Natural killer cell treated with Interleukin-12 subunit alpha and Interleukin-12 subunit beta and Interleukin-15 and Interleukin-18, amount 100 ng/mL, for 72 hours (primary cell): ENCODE measurements at regions not wholly inside any gene's neighbourhood (a gene's known extent, or its start where the extent isn't known, plus 50 kb on each side); places are given as distances from the start of the nearest gene placed in this dataset.
A peak's percentile ranks its signal among the peaks of the same experiment; 100 is the strongest.

ENCODE experiments used
- ATAC-seq, 2 donors: fragments of 150-1000 bp; cut with Tn5 transposase in 1 of 2; sonication (Bioruptor Pico), chemical (Tn5 transposase) in 1 of 2; 2 replicates each; pipeline ENCODE4 v1.10.0; 2021
- DNase-seq: peaks from one replicate; pipeline ENCODE4 v3.0.0; 2022; ENCODE audit warnings: low spot score
- H3K27ac Mint-ChIP-seq, 2 donors: 1 replicate in 1 of 2; 2 replicates in 1 of 2; pipeline ENCODE4 v1.8.0; 2022; ENCODE audit warnings: mixed read lengths in 2 of 2, mild to moderate bottlenecking in 1 of 2, moderate library complexity in 1 of 2
- H3K27me3 Mint-ChIP-seq, 2 donors: 1 replicate in 1 of 2; 2 replicates in 1 of 2; pipeline ENCODE4 v1.8.0; 2022; ENCODE audit warnings: mixed read lengths in 2 of 2
- H3K36me3 Mint-ChIP-seq: one replicate; pipeline ENCODE4 v1.8.0; 2022; ENCODE audit warnings: mixed read lengths
- H3K4me1 Mint-ChIP-seq, 2 donors: 1 replicate in 1 of 2; 2 replicates in 1 of 2; pipeline ENCODE4 v1.8.0; 2022; ENCODE audit warnings: low read depth in 2 of 2, mixed read lengths in 2 of 2, mild to moderate bottlenecking in 1 of 2
- H3K4me3 Mint-ChIP-seq: one replicate; pipeline ENCODE4 v1.8.0; 2022; ENCODE audit warnings: mixed read lengths
- H3K9me3 Mint-ChIP-seq: 2 replicates; pipeline ENCODE4 v1.8.0; 2022; ENCODE audit warnings: mixed read lengths

GRCh38 chr2:128630974-128631697 lies 312.5 kb upstream of the HS6ST1 start:
- Mint-ChIP-seq H3K27me3 (peaks cover 1 to 10% of the 10 kb centered on the region in 2 donors), H3K27ac (no peak overlapping the region), H3K9me3 (no peaks in the 10 kb centered on the region), H3K36me3 (no peaks in the 10 kb centered on the region), H3K4me1 (no peaks in the 10 kb centered on the region), H3K4me3 (no peak overlapping the region)
- DNase-seq (no peak), ATAC-seq (peak; percentile 8 to 22)

DNA sequence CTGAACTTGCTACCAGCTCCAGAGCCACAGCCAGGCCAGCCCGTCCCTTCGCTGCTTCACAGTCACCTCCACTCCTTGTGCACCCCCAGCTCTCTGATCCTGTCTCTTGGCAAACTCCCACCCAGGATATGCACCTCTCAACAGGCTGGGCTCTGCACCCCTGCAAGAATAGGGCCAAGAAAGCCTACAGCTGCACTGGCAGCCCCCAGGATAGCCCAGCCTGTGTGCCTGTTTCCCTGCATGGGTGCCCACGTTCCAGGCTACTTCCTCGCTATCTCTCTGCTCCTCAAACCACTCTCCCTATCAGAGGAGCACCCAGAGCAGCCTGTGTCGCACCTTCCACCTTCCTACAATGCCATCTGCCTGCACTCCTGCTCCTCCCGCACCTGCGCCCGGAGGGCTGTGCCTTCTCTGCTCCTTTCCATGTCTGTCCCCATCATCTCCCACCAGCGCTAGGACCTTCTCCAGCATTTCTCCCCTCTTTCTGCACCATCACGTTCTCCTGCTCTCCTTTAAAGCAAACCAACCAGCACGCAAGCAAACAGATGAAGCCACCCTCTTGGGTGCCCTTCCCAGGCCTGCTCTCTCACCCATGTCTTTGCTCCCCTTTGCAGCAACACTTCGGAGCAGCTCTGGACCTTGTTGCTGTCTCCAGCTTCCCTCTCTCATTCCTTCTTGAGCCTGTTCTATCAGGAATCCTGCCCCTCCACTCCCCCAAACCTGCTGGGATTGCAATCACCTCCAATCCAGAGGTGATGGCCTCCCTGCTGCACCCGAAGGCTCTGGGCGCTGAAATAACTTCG lies 313.2 kb upstream of the HS6ST1 start:
- no peaks in the 10 kb centered on the region for H3K36me3 Mint-ChIP-seq
- peak; percentile 11 to 43 for ATAC-seq
- DNase-seq: no peak
- no peak overlapping the region for H3K4me3 Mint-ChIP-seq
- H3K9me3 Mint-ChIP-seq: no peaks in the 10 kb centered on the region
- peaks cover 2 to 10% of the 10 kb centered on the region in 2 donors for H3K27me3 Mint-ChIP-seq
- no peaks in the 10 kb centered on the region for H3K4me1 Mint-ChIP-seq
- no peak overlapping the region for H3K27ac Mint-ChIP-seq

GRCh38 chr2:128632501-128632800 lies 313.8 kb upstream of the HS6ST1 start:
- DNase-seq: no peak
- Mint-ChIP-seq H3K36me3 (no peaks in the 10 kb centered on the region), H3K4me3 (no peak overlapping the region), H3K9me3 (no peaks in the 10 kb centered on the region), H3K27me3 (peaks cover 2 to 10% of the 10 kb centered on the region in 2 donors), H3K27ac (no peak overlapping the region), H3K4me1 (no peaks in the 10 kb centered on the region)
- ATAC-seq: no peak

- ATAC-seq (no peak), DNase-seq (no peak)
- Mint-ChIP-seq H3K4me1 (no peaks in the 10 kb centered on the region), H3K27me3 (peaks cover 2 to 10% of the 10 kb centered on the region in 2 donors), H3K9me3 (no peaks in the 10 kb centered on the region), H3K27ac (no peak overlapping the region), H3K36me3 (no peaks in the 10 kb centered on the region), H3K4me3 (no peak overlapping the region)
These were observed 314.8 kb upstream of the HS6ST1 start for GRCh38 chr2:128633501-128633900.

- Mint-ChIP-seq H3K36me3 (no peaks in the 10 kb centered on the region), H3K27ac (no peak overlapping the region), H3K9me3 (no peaks in the 10 kb centered on the region), H3K4me3 (no peak overlapping the region), H3K4me1 (no peaks in the 10 kb centered on the region), H3K27me3 (peaks cover 2 to 10% of the 10 kb centered on the region in 2 donors)
- no peak for DNase-seq
- no peak for ATAC-seq
These were observed 316.8 kb upstream of the HS6ST1 start for GRCh38 chr2:128635361-128635900.

GRCh38 chr2:128636802-128637147 lies 318.1 kb upstream of the HS6ST1 start:
- ATAC-seq (no peak), DNase-seq (no peak)
- Mint-ChIP-seq H3K4me3 (no peak overlapping the region), H3K36me3 (no peaks in the 10 kb centered on the region), H3K27ac (no peak overlapping the region), H3K9me3 (no peaks in the 10 kb centered on the region), H3K27me3 (peaks cover 2 to 8% of the 10 kb centered on the region in 2 donors), H3K4me1 (peaks cover 0 to 7% of the 10 kb centered on the region in 2 donors)

DNA sequence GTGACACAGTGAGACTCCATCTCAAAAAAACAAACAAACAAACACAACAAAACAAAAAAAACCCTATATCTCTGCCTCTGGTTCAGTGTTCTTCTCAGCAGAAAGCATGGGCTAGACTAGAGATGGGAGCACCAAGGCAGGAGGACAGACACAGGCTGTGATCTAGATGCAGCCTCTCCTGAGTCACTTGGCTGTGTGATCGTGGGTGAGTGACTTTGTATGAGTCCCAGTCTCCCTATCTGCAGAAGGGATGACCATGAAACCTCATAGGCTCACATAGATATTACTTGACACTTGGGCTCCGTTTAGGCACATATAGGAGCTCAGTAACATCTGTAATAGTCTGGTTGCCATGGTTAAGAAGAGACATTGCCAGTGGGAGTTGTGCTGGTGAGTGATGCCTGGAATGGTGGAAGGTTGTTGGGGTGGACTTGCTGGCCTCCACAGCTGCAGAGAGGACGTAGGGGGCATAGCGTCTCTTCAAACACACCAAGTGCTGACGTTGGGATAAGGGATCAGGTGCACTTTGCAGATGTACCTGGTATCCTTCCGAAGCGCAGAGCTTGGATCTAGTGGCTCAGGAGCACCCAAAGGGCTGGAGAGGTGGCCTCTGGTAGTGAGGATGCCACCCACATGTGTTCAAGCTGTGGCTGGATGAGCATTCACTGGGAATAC lies 318.9 kb upstream of the HS6ST1 start:
- Mint-ChIP-seq H3K4me1 (peaks cover 0 to 11% of the 10 kb centered on the region in 2 donors), H3K27me3 (peaks cover 0 to 2% of the 10 kb centered on the region in 2 donors), H3K27ac (no peak overlapping the region), H3K36me3 (no peaks in the 10 kb centered on the region), H3K9me3 (no peaks in the 10 kb centered on the region), H3K4me3 (no peak overlapping the region)
- ATAC-seq (no peak), DNase-seq (no peak)

DNA sequence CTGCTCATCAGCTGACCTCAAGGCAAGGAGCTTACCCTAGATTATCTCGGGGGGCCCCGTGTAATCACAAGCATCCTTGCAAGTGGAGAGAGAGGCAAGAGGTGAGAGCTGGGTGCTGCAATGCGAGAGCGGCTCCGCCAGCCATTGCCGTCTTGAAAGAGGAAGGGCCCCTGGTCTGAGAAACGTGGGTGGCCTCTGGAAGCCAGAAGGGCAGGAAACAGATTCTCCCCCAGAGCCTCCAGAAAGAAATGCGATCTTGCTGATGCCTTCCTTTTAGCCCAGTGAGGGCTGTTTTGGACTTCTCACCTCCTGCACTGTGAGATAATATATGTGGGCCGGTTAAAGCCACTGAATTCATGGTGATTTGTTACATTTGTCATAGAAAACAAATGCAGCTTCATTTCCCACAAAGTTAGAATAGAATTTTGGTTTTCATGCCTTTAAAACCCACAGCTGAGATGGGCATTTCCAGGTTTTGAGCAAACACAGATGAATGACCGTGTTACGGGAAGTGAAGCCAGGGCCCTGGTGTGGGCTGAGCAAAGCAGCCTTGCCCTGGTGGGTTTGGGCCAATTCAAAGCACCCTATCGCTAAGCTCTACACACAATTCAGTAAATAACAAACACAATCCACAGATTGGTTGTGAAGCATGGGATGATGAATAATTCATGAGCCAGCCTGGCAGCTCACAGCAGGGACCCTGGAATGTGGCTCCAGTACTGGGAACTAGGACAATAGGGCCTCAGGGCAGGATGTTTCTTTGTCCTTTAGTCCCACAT lies 319.9 kb upstream of the HS6ST1 start:
- Mint-ChIP-seq H3K27ac (no peak overlapping the region), H3K4me1 (peaks cover 0 to 11% of the 10 kb centered on the region in 2 donors), H3K27me3 (peaks cover 0 to 2% of the 10 kb centered on the region in 2 donors), H3K4me3 (no peak overlapping the region), H3K36me3 (no peaks in the 10 kb centered on the region), H3K9me3 (no peaks in the 10 kb centered on the region)
- ATAC-seq: no peak
- no peak for DNase-seq

DNA sequence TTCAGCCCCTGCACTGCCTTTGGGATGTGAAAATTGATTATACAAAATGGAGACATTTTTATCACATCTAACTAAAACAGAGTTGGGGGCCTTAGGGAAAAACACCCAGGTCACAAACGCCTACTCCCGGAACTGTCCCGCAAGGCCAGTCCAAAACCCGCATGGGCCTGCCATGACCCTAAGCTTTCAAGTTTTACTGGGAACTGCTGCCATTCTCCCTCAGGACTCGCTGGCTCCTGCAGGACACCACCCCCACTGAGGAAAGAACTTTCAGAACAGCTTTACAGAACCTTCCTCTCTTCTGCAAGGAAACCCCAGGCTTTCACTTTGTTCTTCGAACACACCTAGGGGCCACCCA lies 320.4 kb upstream of the HS6ST1 start:
- Mint-ChIP-seq H3K36me3 (no peaks in the 10 kb centered on the region), H3K9me3 (no peaks in the 10 kb centered on the region)
- ATAC-seq: no peak

DNA sequence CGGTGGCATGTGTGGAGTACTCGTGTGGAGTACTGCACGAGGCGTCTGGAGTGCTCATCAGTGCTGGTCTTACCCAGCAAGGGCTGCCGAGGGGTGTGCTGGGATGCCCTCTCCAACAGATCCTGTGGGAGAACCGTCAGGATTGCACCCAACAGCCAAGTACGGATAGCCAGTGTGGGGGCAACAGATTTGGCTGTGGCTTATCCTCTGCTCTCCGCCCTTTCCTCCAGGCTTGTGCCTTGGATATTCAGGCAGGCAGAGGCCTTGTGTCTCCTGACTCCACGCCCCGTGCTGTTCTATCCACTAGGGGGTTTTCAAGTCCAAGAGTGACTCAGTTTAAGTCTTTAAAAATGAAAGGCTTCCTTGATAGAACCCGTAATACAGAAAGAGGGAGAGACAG lies 321.0 kb upstream of the HS6ST1 start:
- Mint-ChIP-seq H3K4me3 (no peak overlapping the region), H3K9me3 (no peaks in the 10 kb centered on the region), H3K36me3 (no peaks in the 10 kb centered on the region), H3K4me1 (peaks cover 0 to 11% of the 10 kb centered on the region in 2 donors), H3K27me3 (peaks cover 0 to 2% of the 10 kb centered on the region in 2 donors), H3K27ac (no peak overlapping the region)
- DNase-seq (no peak), ATAC-seq (no peak)

More for the DNA sequence above, 320.4 kb upstream of the HS6ST1 start:
- Mint-ChIP-seq H3K4me3 (no peak overlapping the region), H3K27me3 (peaks cover 0 to 2% of the 10 kb centered on the region in 2 donors), H3K4me1 (peaks cover 0 to 11% of the 10 kb centered on the region in 2 donors), H3K27ac (no peak overlapping the region)
- no peak for DNase-seq

DNA sequence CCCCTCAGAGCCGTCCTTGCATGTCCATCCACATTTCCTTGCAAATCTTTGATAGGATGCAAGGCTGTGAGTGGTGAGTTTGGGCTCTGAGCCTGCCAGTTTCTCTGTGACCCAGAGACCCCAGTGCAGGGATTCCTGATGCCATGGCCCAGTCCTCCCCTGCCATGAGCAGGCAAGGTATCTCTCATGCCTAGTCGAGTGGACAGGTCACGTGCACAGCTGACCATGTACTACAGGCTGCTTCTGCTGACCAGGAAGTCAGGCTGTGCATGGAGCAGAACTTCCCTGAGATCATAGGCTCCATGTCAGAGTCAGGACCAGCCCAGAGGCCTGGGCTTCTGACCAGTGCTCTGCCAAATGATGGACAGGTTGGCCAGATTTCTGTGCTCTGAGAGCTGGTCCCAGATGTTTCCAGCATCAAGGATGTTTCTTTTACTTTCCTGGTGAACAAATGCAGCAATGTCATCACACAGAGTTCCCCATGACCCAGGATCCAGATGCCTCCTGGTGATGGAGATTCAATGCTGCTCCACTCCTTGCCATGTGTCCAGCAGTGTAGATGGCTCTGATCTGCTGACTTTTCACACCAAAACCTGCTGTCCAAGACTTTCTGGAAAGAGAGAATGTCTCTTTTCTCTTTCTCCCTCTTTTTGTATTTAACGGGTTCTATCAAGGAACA lies 321.6 kb upstream of the HS6ST1 start:
- Mint-ChIP-seq H3K4me1 (peaks cover 0 to 11% of the 10 kb centered on the region in 2 donors), H3K9me3 (no peaks in the 10 kb centered on the region), H3K4me3 (no peak overlapping the region), H3K36me3 (no peaks in the 10 kb centered on the region), H3K27ac (no peak overlapping the region), H3K27me3 (peaks cover 0 to 2% of the 10 kb centered on the region in 2 donors)
- no peak for ATAC-seq
- DNase-seq: no peak

- peaks cover 0 to 2% of the 10 kb centered on the region in 2 donors for H3K27me3 Mint-ChIP-seq
- peaks cover 0 to 11% of the 10 kb centered on the region in 2 donors for H3K4me1 Mint-ChIP-seq
- H3K9me3 Mint-ChIP-seq: no peaks in the 10 kb centered on the region
- DNase-seq (no peak), ATAC-seq (no peak)
- no peak overlapping the region for H3K27ac Mint-ChIP-seq
- H3K36me3 Mint-ChIP-seq: no peaks in the 10 kb centered on the region
- no peak overlapping the region for H3K4me3 Mint-ChIP-seq
These were observed 322.2 kb upstream of the HS6ST1 start for GRCh38 chr2:128640845-128641360.
